ENCODE measurements at regions not wholly inside any gene's neighbourhood (a gene's known extent, or its start where the extent isn't known, plus 50 kb on each side); places are given as distances from the start of the nearest gene placed in this dataset.

DNA sequence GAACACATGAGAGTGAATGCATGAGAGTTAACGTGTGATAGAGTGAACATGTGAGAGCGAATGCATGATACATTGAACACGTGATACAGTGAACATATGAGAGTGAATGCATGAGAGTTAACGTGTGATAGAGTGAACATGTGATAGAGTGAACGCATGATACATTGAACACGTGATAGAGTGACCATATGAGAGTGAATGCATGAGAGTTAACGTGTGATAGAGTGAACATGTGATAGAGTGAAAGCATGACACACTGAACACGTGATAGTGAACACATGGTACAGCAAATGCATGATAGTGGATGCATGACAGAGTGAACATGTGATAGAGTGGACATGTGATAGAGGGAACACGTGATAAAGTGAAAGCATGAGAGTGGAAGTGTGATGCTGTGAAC is 517.9 kb downstream of the EIPR1 start:
- no peak for DNase-seq (ENCODE audit: extremely low read depth in 1 of 2, low read depth in 1 of 2)

DNA sequence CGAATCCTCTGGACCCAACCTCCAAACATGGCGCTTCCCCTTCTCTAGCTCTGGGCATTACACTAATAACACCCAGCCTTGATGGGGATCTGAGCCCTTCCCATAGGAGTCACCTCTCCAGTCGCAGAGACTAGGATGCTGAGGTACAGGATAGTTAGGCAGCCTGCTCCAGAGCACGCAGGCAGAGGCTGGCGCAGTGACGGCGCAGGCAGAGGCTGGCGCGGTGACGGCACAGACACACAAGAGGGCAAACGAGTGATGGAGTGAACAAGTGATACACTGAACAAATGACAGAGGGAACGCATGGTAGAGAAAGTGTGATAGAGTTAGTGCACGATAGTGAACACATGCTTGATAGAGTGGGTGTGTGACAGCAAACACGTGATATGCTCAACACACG is 518.5 kb downstream of the EIPR1 start:
- no peak for DNase-seq (ENCODE audit: extremely low read depth in 1 of 2, low read depth in 1 of 2)

DNA sequence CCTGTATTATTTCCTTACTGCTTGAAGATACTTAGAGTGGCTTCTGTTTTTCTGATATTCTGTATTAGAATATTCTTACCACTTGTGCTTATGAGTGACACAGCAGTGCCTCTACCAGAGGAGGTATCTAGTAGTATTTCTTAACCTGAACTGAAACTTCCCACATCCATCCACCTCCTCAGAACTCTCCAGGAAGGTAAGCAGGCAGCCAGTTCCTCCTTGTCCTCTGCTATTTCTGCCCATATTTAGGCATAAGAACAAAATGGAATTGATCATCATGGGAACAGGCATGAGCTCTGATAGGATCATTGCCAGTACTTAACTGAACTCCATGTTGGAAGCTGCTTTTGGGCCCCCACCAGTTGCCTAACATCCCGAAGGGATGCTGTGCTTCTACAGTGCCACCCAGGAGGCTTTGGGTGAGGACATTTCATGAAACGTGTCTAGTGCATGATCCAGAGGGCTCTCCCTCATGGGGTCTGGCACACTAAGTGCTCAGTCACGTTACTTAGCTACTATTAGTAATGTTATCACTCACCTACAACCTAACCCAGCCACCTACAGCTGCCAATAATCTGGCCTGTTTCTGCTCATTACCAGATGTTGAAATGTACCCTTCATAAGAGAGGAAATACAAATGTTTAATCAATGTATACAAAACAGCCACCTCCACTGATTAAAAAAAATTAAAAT is 520.7 kb downstream of the EIPR1 start:
- no peak for DNase-seq (ENCODE audit: extremely low read depth in 1 of 2, low read depth in 1 of 2)

DNA sequence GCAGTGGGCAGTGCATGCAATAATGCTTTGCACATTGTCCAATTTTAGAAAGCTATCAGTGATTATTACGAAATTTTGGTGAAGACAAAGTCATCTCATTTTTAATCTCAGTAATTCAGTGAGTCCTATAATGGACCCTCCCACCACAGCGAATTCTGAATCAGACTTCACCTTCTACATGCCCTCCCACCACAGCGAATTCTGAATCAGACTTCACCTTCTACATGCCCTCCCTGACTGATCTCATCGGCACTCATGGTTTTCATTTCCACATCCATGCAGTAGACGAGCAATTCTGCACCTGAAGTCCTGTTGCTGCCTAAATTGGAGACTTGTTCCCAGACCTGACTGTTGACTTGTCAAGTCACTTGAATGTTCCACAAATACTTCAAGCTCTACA is 522.3 kb downstream of the EIPR1 start:
- DNase-seq (ENCODE audit: extremely low read depth in 1 of 2, low read depth in 1 of 2), result no peak

DNA sequence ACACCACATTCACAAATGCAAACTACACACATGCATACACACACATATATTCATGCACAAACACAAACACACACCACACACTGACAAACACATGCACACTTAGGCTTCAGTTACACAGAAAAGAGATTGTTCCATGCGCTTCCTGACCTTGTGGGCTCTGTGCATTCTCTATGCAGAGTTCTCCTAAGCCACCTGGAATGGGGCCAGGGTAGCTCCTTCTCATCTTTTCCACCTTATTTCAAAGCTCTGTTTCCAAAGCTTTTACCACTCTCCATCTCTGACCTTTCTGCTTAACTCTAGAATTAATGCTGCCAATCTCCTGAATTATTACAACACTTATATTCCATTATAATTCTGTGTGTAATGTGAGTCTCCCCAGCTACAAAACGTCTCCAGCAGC is 522.3 kb upstream of the MYT1L start:
- DNase-seq (ENCODE audit: extremely low read depth in 1 of 2, low read depth in 1 of 2), result no peak

DNA sequence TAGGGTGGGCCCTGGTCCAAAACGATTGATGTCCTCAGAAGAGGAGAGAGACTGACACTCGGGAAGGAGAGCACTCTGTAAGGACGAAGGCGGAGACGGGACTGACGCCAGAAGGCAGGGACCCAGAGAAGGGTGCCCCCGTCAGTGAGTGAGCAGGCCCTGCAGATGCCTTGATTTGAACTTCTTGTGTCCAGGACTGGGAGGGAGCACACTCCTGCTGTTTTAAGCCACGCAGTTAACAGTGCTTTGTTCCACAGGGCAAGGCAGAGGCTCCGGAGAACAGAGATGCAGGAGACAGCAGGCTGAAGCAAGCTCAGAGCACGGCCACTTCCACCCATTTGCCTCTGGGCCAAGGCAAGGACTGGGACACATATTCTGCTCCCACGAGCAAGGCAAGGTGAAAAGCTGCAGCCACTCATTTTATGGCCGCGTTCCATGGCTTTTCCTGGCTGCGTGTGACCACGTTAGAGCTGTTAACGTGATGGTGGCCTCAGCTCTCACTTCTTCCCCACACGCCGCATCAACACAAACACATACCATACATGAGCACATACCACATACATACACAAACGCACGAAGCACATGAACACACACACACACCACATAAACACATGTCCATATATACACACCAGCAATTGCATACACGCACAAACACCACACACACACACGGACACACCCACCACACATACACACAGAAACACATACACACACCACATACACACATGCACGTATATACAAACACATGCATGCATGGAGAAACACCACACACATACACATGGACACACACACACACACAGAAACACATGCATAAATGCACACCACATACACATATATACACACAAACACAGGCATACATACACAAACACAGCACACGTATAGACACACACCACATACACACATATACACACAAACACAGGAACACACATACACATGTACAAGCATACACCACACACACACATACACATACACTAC is 521.0 kb upstream of the MYT1L start:
- DNase-seq (ENCODE audit: extremely low read depth in 1 of 2, low read depth in 1 of 2), result no peak

DNA sequence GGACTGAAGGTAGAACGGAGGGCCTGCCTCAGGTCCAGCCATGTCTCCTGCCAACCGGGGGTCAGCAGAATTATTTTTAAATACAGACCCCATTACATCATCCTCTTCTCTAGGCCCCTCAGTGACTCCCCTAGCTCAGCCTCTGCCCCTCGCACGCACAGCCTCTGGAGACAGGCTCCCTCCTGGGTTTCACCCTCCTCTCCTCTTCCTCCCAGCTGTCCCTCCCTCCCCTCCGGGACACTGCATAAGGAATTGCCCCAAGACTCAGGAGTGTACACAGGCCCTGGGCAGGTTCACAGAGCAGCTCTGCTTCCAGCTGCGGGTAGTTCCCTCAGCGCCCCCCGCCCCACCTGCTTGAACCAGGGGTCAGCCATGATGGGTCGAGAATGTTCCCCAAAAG is 520.2 kb upstream of the MYT1L start:
- no peak for DNase-seq (ENCODE audit: extremely low read depth in 1 of 2, low read depth in 1 of 2)

DNA sequence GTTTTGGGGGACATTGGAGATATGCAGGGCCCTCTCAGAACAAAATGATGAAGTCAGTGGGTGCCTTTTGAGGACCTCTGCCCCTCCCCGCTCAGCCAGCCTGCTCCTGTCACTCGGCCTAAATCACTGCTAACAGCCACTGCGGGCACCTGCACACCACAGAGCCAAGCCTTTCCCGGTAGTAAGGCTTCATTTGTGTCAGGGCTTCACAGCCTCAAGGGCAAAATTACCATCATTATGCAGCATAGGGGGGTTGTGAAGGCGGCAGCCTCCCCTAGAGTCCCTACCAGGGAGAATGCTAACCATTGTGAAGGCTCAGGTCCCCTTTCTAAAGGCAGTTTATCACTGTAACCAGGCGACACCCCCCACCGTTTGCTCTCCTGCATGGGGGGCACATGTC is 519.8 kb upstream of the MYT1L start:
- no peak for DNase-seq (ENCODE audit: extremely low read depth in 1 of 2, low read depth in 1 of 2)

DNA sequence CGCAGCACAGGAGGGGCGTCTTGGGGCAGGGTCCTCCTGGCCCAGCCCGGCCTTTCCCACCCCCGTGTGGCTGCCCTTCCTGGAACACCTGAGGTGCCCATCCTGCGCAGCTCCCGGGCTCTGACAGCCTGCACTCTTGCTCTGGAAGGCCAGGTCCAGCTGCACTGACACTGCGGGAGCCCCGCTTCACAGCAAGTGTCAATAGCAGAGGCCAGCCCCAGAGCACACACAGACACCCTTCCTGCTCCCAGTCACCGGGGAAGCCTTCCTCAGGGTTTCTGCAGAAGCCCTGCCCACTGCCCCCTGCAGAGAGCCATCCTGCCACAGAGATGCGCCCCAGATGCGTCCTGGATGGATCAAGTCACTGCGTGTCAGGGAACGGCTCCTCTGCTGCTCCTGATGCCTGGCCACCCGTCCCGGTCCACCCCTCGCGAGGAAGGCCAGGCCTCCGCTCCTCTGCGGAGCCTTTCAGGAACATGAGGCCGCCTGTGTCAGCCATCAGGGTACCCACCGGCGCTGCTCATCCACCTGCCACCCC is 519.2 kb upstream of the MYT1L start:
- no peak for DNase-seq (ENCODE audit: extremely low read depth in 1 of 2, low read depth in 1 of 2)

DNA sequence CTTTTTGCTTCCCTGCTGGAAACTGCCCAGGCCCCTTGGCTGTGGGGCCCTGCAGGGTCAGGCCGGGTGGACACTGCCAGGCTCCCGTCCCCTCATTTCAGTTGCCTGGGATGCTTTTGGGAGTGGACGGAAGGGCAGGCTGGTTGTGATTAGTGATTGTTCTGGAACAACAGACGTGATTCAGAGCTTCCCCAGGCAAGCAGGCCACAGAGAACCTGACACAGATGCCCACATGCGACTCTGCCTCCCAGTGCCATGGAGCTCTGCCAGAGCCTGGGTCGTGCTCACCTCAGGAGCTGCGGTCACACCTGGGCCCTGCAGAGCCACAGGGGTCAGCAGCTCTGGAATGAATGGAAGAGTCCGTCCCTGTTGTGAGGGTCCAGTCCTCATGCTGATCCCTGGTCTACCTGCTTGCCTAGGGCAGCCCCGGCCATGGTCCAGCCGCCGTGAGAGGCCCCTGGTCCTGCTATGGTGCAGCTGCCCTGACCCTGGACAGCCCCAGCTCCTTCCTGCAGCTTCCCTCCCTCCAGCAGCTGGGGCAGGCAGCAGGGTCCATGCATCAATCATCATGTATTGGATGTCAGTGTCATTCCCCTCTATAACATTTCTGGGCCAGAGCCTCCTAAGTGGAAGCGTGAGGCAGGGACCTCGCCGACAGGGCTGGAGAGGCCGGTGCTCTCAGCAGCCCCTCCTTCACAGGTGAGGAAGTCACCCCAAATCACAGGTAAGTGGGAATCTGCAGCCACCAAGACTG is 518.6 kb upstream of the MYT1L start:
- DNase-seq (ENCODE audit: extremely low read depth in 1 of 2, low read depth in 1 of 2), result no peak

DNA sequence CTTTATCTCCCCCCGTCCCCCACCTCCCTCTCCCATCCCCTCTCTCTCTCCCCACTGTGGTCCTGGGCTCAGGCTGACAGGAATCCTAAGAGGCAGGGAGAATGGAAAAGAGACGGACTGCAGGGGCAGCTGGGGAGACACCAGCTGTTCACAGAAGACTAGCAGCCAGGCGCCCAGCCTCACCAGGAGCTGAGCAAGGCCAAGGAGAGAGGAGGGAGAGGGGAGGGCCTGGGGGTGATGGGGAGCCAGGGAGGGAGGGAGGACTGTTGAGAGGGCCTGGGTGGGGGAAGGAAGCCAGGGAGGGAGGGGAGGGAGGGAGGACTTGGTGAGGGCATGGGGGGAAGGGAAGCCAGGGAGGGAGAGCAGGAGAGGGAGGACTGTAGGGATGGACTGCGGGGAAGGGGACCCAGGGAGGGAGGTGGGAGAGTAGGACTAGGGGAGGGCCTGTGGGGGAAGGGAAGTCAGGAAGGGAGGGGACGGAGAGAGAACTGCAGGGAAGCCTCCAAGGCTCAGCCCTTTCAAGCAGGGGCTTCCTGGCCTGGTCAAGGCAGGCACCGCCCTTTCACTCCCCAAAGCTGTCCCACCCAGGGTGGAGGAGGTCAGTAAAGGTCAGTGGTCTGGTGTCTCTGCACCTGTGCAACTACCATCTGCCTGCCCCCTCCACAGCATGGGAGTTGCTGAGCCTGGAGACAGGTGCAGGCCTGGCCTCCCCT is 517.7 kb upstream of the MYT1L start:
- DNase-seq (ENCODE audit: extremely low read depth in 1 of 2, low read depth in 1 of 2), result no peak

DNA sequence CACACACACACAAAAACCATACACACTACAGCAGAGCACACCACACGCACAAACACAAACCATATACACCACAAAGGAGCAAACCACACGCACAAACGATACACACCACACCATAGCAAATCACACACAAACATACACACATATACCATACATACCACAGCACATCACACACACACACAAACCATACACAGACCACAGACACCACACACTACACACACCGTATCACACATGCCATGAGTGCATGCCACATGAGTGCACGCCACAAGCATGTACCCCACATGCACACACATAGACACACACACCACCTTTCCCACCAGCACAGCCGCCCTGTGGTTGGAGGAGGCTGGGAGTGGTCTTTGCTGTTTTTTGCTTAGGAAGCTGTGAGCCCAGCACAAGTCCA is 517.1 kb upstream of the MYT1L start:
- DNase-seq (ENCODE audit: extremely low read depth in 1 of 2, low read depth in 1 of 2), result no peak

DNA sequence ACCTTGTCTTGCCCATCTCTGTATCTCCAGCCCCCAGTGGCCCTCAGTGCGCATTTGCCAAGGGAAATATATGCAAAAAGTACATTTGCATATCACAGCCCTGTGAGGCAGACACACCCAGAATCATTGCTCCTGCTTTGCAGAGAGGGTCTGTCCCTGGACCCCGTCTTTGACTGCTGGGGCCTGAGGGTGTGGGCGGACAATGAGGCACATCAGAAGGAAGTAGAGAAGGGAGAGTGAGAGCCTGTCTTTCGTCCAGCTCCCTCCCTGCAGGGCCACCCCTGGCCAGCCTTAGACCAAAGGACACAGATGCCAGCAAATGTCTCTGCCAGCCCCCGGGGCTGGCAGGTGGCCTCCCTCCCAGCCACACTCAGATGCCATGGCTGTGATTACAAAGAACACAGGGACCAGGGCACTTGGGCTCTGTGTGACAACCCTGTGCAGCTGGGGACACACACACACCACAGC is 516.2 kb upstream of the MYT1L start:
- no peak for DNase-seq (ENCODE audit: extremely low read depth in 1 of 2, low read depth in 1 of 2)

DNA sequence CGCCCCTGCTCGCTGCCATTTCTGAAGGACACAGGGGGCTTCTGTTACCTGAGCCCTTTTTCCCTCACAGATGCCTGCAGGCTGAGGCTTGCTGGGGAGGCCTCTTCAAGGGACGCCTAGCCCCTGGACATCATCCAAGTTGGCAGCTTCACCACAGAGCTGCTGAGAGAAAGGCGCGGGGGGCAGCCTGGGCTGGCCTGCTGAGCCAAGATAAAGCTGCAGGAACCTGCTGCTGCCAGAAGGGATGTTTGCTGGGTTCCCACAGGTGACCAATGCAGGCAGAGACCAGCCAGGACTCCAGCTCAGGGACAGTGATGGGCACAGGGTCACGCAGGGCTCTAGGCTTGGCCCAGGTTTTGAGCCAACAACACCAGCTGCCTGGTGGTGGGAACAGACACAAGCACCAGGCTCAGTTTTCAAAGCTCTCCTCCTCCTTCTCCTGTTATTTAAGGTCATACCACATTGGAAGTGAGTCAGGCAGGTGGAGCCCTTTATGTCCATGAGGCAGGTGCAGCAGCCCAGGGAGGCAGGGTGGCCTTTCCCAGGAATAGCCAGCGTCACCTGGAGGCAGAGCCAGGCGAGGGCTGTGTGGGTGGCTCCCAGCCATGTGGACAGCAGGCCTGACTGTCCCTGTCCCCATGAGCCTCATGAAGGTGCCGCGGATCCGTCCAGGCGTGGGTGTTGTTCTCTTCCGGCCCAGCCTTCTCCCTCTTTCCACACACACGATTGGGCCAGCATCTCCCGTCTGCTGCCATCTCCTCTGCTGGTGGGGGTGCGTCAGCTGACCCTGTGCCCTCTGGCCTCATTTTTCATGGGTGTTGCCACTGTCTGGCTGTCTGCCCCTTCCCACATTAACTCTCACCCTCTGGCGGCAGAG is 515.5 kb upstream of the MYT1L start:
- DNase-seq (ENCODE audit: extremely low read depth in 1 of 2, low read depth in 1 of 2), result no peak

DNA sequence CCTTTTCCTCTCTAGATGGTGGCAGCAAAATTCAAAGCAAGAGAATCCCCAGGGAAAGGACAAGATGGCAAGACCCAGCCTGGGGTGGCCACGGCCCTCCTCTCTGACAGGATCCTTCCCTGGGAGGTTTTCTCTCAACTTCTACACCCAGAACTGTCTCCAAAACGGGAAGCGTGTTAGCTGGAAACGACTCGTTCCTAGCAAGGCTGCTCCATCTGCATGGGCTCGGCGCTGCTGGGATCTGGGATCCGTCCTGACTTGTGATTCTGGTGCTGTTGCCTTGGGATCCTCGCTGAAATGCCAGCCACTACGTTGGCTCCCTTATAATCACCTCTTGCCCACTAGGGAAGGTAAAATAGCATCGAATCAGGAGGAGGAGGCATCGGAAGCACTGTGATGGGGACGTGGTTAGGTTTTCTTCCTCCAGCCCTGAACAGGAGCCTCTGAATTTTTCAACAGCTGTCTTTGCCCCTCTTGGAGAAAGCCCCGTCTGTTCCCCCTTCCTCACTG is 514.8 kb upstream of the MYT1L start:
- DNase-seq (ENCODE audit: extremely low read depth in 1 of 2, low read depth in 1 of 2), result no peak

DNA sequence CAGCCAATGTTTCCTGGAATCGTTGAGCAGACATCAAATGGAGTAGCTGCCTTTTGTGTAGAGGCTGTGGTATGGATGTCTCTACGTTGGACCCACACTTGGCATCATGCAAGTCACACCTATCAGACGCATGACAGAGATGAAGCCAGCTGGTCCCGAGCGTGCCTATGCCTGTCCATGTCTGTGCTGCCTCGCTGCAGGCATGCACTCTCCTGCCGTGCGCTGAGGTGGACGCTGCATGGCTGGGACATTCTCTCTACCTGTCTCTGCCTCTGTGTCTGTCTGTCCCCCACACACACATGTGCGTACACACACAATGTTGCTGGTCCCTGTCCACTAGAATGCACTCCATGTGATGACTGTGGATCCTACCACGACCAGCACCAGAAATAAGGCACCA is 514.2 kb upstream of the MYT1L start:
- DNase-seq (ENCODE audit: extremely low read depth in 1 of 2, low read depth in 1 of 2), result no peak

DNA sequence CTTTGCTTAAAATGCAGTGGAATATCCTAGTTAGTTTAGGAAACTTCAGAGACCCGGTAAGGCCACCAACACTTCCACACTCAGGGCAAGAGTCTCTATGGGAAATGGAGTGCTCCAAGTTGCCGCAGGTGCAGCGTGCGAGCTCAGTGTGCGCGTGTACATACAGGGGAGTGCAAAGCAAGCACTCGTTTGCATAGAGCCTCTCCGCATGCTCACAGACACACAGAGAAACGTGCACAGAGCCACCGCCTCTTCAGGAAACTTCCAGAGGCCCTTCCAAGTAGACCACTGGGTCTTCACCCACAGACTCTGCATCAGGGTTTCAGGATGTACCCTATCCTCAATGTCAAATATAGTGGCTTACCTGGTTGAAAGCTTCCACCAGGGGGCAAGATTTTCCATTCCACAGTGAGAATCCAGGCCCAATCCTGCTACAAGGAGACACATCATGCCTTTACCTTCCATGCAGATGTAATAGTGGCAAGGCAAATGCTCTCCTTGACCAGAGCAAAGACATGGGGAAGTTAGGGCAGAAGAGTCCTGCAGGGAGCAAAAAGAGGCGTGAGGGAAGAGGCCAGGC is 513.0 kb upstream of the MYT1L start:
- no peak for DNase-seq (ENCODE audit: extremely low read depth in 1 of 2, low read depth in 1 of 2)

DNA sequence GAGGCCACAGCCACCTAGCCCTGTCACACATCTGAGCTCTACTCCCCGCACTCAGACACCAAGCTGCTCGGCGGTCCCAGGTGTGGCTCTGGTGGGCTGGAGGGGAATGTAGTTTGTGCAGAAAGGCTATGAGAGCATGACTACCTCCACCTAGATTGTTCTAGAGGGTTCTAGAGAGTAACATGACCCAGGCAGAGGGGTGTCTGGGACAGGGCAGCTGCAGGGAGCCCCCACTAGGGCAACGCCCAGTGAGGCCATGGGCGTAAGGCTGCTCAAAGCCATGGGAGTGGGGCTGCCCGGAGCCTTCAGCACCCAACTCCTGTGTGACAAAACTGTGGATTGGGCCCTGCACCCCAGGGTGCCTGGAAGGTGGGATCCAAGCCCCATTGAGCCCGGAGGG is 511.4 kb upstream of the MYT1L start:
- DNase-seq (ENCODE audit: extremely low read depth in 1 of 2, low read depth in 1 of 2), result no peak

DNA sequence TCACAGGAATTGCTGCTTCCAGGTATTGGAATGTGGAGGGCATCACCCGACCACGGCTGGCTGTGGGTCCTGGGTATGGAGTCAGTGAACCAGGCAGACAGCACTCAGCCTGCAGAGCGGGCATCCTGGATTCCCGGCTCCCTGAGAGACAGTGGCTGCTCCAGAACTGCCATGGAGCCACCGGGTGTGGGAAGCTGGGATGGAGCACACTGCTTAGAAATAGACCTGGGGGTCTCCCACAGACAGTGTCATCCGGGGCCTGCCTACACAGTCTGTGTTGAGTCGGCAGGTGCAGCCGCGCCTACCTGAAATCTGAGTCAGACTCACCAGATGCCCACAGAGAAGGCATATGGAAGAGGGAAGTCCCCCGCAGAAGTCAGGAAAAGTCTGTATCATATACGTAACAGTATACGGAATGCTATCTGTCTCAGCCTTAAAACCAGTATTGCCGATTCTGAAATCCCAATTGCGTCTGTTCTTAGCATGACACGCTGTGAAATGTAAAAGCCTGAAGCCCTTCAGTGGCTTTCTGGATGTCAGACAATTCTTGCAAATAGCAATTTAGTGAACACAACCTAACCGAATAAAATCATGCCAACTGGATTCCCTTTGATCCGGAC is 509.7 kb upstream of the MYT1L start:
- no peak for DNase-seq (ENCODE audit: extremely low read depth in 1 of 2, low read depth in 1 of 2)

All from activated CD8-positive, alpha-beta memory T cell treated with anti-CD3 and anti-CD28 coated beads for 1 hour (primary cell).